NCI-H2196 (cell line): ENCODE measurements at regions not wholly inside any gene's neighbourhood (a gene's known extent, or its start where the extent isn't known, plus 50 kb on each side); places are given as distances from the start of the nearest gene placed in this dataset.
A peak's percentile ranks its signal among the peaks of the same experiment; 100 is the strongest.
"Not testable (repeated sequence)": the region's sequence is repeated elsewhere in the genome, so short reads cannot be mapped to it uniquely, and the experiment has no call there.

Experiments used
- DNase-seq: peaks from one replicate; lab custom pipeline; 2025; ENCODE audit not compliant: unreplicated experiment; lab: John Stamatoyannopoulos, UW

DNA sequence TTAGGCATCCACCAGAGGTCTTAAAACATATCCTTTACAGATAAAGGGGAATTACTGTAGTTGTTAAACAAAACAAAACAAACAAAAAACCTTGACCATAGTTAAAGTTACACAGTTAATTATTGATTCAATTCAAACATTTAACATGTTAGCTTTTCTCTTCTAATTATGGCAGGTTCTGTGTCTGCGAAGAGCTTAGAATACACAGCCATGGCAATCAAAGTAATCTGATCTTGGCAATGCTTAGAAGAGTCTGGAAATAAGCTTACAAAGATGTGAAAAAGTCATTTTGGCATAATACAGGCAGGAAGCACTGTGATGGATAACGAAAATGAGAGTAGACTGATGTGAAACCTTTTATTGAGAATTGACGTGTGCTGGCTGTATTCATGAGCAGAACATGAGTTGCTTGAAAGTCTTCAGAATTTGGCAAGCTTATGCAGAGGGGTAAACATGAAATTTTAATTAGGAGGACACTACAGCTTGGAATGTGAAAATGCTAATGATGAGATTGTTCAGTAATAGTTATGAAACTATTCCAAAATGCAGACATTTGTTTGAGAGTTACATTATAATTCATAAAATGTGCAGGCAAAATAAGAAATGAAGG, 629.6 kb downstream of the FSCB start:
- no peak for DNase-seq

DNA sequence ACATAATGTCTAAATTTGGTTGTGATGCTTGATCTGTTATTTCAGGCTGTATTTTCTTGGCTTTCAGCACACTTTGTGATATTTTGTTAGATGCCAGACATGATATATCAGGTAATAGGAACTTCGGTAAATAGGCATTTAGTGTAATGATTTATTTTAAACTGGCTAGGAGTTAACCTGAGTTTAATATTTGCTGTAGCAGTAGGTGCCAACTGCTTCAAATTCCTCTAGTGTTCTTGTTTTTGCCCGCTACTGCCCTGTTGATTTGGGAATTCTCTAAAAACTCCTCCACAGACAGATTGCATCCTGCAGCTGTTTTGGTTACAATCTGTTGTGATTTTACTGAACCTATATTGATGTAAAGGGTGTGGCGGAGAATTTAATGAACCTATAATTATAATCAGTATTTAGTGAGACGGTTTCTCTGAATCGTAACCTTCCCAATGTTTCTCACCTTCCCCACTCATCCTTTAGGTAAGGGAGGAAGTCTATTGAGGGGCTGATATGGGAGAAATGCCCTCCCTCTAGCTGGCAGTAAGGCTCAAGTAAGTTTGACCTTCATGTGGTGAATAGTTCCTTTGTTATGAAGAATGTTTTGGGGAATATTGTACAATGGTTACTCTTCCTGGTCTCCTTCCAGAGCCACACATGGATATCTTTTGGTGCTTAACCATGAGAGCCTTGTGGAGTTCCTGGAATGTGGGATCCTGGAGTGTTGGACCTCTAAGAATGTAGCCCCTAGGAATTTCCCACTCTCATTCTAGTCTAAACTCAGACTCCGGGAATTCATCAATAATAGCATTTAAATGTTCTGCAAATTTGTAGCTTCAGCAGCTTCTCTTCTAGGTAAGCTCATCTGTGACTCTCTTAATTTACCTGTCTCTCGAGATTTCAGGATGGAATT, 634.1 kb downstream of the FSCB start:
- no peak for DNase-seq

DNA sequence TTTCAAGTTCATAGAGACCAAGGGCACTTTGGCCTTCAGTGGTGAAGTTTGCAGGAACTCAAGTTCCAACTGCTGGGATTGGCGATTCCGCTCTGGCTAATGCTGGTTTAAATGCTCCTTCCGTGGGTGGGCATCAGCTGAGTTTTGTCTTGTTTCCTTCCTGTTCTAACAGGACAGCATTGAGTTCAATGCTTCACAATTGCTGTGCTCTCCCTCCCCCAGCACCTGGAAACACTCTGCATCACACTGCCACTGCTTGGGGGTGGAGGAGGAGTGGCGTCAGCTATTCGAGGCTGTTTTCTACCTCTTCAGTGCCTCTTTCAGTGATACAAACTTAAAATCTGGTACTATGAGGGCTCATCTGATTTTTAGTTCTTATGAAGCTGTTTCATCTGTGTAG, 634.9 kb downstream of the FSCB start:
- DNase-seq, result no peak

DNA sequence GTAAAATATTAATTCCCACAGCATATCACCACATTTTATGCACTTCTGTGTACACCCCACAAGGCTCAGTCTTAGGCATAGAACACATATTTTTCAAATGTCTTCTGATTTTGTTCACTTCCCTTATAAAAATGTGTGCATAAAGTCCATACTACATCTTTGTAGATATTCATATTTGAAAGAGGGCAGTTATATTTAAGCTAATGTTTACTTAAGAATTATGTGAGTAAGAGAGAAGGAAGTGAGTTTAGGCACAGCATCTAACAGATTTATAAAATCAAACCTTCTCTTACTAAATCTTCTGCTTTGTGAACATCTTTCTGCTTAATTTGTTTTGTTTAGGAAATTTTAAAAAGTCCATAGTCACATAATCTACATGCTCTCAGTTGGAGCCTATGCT, 648.1 kb downstream of the FSCB start:
- DNase-seq, result no peak

DNA sequence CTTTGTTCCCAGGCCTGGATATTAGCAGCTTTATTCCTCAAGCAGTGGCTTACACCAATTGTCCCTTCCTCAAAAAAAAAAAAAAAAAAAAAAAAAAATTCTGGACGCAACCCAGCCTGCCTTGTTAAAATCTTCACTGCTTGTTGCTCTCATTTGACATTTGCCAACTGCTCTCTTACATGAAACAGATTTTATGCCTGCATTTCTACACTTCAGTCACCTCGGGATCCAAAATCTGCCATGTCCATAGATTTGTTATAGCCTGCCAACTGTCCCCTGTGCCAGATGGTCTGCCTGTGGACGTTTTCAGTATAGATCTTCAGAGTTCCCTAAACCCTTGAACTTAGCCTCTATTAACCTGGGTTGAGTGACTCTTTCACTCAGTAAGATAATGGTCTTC, 651.5 kb downstream of the FSCB start:
- no peak for DNase-seq

DNA sequence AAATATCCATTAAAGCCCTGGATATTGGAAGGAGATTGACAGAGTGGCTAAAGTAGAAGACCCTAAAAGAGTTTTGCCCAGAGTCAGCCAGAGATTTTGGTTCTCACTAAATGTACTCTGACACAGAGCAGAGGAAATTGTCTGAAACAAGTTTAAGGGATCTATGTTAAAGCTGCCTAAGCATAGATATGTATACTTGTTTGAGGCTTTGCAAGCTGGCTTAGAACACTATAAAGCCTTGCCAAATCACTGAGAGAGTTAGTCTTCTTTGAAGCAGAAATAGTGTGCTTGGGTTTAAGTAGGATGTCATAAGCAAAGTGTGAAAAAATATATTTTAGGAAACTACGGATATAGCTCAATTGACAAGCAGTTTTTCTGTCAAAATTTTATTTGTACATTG, 653.5 kb downstream of the FSCB start:
- DNase-seq, result no peak

DNA sequence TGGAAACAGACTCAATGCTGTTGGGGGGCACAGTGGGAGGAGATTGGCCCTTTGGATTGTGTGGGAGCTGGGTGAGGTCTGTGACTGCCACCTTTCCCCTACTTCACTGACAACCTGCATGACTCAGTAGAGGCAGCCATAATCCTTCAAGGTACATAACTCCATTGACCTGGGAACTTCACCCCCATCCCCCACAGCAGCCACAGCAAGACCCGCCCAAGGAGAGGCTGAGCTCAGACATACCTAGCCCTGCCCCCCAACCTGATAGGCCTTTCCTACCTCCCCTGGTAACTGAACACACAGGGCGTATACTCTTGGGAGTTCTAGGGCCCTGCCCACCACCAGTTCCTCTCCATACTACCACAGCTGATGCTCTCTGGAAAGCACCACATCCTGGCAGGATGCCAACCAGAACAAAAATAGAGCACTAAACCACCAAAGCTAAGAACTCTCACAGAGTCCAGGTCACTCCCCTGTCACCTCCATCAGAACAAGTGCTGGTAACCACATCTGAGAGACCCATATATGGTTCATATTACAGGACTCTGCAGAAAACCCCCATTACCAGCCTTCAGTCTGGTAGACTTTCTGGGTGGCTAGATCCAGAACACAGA, 703.9 kb downstream of the FSCB start:
- DNase-seq, result no peak

DNA sequence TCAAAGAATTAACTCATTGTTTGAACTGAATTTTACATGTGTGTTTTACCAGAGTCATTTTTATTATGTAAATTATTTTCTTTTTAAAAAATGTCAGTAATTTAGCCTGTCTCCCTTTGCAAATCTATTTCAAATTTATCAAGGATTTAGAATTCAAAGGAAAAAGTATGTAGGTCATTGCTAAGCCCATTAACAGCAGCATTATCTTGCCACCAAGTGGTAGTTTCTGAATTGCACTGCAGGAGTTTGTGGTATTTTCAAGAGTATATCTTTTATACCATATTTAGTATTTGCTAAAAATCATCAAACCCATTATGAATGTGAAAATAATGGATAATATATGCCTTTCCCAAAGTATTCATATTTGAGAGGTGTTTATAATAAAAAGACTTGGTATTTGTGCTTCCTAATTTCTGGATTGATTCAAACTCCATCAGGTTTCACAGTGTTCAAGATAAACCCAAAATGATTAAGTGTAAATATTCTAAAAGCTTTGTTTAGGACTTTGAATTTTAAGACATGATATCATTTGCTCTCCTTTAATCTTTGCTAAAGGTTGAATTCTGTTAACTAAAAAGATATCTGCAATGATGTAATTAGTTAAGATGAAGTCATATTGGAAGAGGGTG, 711.4 kb downstream of the FSCB start:
- DNase-seq, result peak; percentile 17

DNA sequence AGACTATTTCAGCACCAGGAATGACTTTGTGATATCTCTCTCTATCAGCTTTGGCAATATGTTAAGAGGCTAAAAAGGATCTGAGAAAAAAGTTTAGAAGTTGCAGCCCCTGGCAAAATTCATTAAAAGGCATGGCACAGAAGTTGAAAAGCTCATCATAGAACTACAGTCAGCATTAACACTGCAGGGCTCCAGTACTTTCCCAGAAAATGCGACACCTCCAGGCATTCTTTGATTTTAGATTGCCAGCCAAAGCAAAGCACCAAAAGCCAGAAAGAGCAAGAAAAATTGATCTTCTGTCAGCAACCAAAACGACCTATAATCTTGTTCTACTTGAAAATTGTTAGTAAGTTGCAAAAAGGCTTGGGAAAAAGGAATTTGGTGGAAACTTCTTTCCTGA, 713.5 kb downstream of the FSCB start:
- no peak for DNase-seq

DNA sequence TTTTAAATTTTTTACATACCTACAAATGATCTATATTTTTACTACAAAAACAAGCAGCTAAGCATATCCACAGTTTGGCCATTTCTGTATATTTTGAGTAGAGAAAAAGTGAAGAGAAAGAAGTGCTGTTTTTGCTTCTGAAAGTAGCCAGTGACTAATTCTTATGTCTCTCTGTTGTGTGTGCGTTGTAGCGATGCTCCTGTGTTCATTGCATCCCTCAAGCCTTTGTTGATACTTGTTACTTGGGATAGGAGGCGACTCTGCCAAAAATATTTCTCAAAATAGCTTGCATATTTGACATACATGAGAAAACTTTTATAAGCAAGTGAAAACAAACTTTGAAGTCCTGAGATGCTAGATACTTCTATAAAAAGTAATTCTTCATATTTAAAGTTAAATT, 714.1 kb downstream of the FSCB start:
- DNase-seq, result no peak

DNA sequence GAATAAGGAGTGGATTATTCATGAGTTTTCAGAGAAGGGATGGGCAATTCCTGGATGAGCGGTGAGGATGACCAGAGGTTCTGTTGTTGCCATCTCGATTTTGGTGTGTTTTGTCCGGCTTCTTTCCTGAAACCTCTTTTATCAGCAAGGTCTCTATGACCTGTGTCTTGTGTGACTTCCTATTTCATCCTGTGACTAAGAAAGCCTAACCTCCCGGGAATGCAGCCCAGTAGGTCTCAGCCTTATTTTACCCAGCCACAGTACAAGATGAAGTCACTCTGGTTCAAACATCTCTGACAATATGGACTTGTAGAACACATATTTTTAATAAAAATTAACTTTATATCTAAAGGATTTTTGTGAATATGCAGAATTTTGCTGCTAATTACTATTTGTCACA, 716.4 kb downstream of the FSCB start:
- no peak for DNase-seq

DNA sequence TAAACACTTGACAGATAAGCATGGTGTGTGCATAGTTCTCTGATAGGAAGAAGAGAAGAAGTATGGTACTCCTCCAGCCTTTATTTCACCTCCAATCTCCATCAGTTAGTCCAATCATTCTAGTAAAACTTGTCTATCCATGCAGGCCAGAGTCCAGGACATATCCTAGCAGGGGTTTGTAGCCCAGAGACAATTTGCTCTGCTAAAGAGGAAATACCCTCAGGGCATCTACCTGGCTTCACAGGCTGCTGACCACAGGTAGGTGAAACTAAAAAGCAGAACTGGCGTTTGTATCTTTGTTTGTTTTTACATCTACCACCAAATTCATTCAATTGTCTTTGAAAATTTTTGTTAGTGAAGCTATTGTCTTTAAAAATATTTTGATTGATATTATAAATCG, 717.6 kb downstream of the FSCB start:
- DNase-seq, result no peak

DNA sequence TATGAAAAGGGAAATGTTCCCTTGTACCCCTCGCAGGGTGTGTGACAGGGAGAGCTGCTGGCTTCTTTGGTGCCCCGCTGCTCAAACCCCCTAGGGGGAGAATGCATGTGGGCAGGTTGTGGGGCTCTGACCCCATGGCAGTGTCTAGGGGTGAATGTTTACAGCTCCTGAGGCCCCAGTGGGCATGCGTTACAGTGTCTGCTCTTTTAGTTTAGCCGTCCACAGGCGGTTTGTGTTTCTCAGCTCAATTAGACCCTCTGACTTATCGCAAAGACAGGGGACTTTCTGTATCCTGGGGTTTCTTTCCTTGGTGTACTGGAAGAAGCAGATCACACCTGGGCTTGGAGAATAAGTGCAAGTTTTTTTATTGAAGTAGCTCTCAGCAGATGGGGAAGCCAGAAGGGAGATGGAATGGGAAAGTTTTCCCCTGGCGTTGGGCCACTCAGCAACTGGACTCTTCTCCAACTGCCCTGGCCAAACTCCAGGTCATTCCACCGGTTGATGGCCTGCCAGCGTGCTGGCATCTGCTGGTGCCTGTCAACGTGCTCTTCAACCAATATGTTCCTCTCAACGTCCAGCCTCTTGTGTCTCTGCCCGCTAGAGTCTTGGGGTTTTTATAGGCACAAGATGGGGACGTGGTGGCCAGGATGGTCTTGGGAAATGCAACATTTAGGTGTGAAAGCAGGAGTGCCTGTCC, 720.9 kb downstream of the FSCB start:
- DNase-seq, result no peak

DNA sequence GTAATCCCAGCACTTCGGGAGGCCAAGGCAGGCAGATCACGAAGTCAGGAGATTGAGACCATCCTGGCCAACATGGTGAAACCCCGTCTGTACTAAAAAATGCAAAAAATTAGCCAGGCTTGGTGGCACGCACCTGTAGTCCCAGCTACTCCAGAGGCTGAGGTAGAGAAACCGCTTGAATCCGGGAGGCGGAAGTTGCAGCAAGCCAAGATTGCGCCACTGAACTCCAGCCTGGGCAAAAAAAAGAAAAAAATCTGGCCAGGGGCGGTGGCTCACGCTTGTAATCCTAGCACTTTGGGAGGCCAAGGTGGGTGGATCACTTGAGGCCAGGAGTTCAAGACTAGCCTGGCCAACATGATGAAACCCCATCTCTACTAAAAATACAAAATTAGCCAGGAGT, 722.7 kb downstream of the FSCB start:
- DNase-seq, result not testable (repeated sequence)

DNA sequence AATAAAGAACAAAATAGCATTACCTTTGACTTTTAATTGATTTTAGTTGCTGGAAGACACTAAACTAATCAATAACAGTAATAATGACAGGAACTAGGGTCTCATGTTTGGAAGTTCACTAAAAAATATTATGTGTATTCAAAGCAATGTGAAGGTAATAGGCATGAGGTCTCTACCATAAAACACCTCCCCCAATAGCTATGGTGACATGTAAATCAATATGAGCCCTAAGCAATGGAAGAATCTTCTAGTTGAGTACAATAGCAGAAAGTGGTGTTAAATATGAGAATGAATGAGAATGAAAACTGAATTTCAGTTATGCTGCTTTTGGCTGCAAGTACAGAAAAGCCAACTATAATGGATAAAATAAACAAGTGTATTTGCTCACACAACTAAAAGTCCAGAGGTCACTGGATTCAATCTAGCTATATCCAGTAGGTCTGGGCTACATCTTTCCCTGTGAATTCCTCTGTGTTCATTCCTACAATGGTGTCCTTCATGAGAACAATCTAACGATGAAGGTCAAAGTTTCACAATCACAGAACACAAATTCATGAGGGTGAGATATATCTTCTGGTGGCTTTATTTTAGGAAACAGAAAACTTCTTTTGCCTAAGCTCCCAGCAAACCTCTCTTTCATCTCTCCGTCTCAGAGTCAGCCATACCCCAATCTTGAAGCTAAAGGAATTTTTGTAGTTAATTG, 728.0 kb downstream of the FSCB start:
- no peak for DNase-seq

DNA sequence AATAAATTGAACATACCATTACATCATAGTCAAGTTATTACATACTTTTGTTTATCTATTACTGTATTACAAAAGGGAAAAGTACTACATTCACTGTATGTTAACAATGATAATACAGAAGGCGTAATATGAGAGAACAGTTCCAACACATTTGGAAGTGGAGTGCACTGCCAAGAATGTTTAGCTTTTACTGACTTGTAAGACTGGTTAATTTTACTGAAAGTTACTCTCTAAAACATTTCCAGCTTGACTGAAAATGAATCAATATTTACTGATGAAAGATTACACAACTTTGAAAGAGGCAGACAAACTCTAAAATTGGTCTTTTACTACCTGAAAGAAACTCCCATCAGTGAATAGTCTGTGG, 728.5 kb downstream of the FSCB start:
- DNase-seq, result peak; percentile 4

DNA sequence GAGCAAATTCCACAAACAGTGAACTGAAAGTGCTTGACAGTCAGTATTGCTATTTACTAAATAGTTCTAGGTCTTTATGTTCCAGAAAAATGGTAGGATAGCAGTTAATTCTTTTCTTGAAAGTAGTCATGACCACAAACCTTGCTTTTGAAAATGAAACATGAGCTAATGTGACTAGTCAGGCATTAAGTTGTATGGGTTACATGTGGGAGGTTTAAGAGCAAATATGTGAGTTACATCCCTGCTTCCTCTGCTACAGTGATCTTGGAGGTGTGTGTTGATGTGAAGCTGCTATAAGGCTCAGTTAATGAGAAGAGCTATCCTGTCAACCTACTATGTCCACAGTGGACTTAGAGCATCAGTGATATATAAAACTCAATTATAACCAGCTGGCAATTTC, 741.6 kb downstream of the FSCB start:
- DNase-seq, result no peak

DNA sequence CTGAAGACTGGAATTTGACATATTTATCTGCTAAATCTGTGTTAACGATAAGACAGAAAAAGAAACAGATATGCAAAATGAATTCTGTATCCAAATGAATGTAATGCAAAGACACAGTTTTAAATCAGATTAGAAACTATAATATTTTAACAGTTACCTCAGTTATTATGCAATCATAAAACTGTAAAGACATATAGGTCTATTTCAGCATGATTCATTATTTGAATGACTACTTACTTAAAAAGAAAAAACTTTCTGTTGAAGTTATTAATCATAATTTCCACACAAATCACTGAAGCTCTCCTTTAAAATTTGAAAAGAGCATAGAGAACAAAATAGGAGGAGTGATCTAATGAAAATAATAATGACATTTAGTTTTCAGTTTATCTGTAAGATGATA, 742.6 kb downstream of the FSCB start:
- no peak for DNase-seq

DNA sequence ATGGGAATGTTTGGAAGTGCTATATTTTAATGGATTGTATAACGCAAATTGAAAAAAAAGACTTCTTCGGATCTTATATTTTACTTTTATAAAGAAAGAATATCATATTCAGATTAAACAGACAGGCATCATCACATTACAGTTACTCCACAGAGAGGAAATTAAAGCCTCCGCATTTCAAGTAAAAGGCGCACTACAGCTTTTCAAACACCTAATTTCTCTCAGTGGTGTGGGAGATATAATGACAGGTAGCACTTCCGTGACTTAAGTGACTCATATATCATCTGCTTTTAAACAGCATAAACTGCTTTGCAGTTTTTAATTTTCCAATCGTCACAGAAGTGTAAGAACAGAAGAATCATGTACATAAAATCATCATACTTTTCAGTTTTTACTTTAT, 751.4 kb downstream of the FSCB start:
- DNase-seq, result no peak

DNA sequence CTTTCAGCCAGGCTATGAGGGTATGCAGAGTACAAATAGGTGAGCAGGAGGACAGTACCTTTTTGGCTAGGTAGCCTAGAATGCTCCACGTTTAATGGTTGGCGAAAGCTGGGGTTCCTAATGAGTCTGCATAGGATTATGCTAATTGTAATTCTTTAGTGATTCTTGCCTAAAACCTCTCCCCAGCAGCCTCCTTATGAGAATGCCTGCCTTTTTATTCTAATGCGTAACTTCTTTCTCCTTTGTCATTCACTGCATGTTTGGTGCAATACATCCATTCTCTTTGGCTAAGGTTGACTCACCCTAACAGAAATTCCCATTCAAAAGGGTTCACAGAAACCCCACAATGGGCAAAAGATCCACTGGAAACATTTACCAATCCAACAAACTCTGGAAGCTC, 752.2 kb downstream of the FSCB start:
- no peak for DNase-seq

DNA sequence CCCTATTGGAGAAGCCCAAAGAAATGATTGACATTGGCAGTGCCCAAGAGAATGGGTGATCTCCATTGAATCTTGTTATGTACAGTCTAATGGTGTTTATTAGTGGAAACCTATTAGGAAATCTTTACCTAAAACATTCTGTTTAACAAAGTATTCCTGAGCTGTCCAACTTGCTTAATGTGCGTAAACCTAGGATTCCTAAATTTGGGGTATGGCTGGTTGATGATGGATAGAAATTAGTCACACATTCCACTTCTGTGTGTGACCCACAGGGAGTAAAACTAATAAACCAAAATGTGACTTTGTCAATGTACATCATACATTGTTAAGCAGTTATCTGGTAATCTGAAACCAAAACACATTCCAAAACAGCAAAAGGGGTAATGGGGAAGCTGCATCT, 761.3 kb downstream of the FSCB start:
- DNase-seq, result no peak
